GM19463 (cell line): ENCODE measurements at regions not wholly inside any gene's neighbourhood (a gene's known extent, or its start where the extent isn't known, plus 50 kb on each side); places are given as distances from the start of the nearest gene placed in this dataset.

Experiments
- ATAC-seq: cut with Tn5 transposase; IDR thresholded peaks from one replicate; pipeline ENCODE4 v1.9.1; 2021; ENCODE audit warnings: mild to moderate bottlenecking, moderate library complexity; ENCODE audit not compliant: unreplicated experiment

DNA sequence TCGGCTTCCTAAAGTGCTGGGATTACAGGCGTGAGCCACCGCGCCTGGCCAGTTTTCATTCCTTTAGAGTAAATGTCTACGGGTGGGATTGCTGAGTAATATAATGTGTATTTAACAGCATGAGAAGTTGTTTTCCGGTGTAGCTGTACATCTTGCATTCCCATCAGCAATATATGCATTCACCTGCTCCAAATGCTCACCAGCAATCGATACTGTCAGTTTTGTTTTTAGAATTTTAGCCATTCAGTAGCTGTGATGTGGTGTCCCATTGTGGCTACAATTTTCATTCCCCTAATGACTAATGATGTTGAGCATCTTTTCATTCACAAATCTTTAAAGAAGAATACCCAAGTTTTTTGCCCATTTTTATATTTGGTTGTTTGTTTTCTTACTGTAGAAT lies 134.8 kb upstream of the RGMA start:
- peak; percentile 48 for ATAC-seq

DNA sequence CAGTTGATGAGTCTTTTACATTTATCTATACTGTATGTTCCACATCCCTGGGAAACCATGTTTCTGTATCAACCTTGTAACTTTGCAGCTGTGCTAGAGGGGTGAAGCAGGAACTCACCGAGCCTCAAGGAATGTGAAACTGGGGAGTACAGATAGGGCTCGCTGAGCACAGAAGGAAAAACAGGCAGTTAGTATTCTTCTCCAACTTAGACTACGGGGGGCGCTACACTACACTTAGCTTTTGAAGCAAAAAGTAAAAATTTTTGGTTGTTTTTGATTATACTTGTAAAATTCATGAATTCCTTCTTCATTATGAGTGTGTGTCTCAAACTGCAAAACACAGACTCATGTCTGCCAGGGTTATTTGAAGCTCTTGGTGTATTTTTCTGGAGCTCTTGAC lies 132.7 kb upstream of the RGMA start:
- no peak for ATAC-seq

DNA sequence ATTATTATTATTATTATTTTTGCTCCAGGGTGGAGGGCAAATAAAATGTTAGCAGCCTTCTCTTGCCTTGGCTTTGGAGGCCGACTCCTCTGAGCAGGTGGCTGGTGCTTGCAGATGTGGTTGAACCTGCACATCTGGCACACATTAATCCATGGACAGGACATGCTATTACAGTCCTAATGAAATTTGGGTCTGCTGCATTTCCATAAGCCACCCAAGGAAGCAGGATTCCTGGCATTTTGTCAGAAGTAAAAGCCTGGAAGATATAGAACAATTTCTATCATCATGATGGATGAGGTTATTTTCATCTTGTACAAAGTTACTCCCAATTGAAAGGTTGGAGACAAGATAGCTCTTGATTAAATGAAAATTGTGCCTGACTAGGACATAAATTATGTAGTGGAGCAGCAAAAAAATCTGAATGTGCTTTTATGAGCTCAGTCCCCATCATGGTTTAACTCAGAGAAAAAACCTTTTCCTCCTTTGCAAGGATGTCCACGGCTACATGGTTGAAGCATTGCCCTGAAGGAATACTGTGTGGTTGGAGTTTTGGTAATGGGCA lies 130.9 kb upstream of the RGMA start:
- ATAC-seq, result no peak

GRCh38 chr15:93217343-93217742 lies 128.3 kb upstream of the RGMA start:
- ATAC-seq, result no peak

- ATAC-seq, result no peak
Measured at GRCh38 chr15:93214106-93214505, 125.1 kb upstream of the RGMA start.

GRCh38 chr15:93213281-93213680 lies 124.3 kb upstream of the RGMA start:
- ATAC-seq, result no peak

GRCh38 chr15:93212578-93212977 lies 123.6 kb upstream of the RGMA start:
- no peak for ATAC-seq

GRCh38 chr15:93210995-93211394 lies 122.0 kb upstream of the RGMA start:
- no peak for ATAC-seq

DNA sequence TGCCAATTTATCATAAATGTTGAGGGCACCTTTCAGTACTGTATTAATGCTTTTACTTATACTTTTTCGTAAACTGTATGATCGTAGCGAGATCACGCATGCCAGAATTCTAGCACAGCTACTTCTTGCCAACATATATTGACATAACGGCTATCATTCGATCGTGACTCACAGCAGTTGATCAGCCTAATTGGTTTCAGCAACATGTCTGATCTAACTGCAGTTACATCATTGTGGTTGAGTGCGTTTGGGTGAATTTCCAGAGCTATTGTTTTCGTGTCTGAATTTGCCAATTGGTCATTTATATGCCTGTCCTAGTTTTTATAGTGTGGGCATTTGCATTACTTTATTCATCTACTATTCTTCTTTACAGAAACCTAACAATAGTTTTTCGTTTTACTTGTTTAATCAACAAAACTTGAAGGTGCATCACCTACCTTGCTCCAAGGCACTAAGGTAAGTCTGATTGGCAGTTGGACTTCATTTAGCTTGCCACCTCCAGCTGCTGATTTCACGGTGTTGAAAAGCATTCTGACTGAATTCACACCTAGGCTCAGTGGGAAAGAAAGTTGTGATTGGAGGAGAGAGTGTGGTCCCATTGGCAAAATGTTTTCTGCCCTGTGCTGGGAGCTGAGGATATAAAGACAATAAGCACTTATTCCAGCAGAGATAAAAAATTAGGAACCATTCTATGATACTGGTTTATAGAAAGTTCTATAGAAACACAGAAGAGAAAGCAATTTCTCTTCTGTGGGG lies 120.9 kb upstream of the RGMA start:
- no peak for ATAC-seq

DNA sequence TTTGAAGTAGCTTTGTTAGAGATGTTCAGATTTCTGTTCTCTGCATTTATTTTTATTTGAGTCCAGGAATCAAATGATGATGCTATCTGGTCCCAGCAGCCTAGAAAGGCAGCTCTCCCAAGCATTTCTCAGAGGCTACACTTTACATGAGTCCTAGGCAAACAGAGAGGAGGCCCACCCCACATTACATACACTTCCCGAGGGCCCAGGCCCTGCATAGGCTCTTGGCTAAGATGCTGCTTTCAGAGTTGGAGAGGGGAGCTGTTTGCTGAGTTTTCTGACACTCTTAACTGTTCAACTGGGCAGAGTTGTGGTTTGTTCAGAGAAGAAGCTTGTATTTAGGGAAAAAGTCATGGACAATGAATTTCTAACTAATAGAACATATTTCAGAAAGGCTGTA lies 117.9 kb upstream of the RGMA start:
- ATAC-seq, result no peak

DNA sequence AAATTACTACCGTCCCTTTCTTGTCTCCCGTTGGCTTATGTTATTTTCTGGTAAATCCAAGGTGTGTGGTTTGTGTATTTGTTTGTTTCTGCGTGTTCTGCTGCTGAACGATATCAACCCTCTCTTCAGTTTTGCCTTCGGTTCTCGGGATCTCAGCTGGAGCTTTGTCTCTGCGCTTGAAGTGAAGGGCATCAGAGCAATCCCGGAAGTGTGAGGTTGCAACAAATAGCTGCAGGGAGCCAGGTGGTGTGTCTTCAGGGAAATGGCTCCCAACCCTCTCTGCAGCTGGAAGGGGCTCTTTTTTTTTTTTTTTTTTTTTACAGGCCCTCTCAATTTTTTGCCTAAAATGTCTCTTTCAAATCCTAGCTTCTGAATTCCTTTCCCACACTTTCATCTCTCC lies 116.4 kb upstream of the RGMA start:
- no peak for ATAC-seq

- ATAC-seq, result no peak
Measured at GRCh38 chr15:93203036-93203435, 114.0 kb upstream of the RGMA start.

- ATAC-seq, result no peak
Measured at GRCh38 chr15:93202405-93202804, 113.4 kb upstream of the RGMA start.

DNA sequence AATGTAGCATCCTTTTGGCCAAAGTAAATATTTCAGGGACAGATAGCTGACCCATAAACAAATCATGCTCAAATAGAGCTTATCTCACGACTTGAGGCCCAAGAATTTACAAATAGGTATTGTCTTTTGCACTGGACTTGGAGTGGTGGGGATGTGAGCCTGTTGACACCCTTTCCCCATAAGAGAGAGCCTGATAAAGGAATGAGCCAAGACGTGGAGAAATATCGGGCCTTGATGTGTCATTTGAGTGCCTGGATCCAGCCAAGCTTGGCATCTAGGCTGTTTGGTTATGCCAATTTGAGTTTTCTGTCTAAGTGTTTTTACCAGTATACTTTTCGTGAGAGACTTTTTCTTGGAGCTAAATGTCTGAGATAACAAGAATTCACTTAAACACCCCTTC lies 112.9 kb upstream of the RGMA start:
- no peak for ATAC-seq

DNA sequence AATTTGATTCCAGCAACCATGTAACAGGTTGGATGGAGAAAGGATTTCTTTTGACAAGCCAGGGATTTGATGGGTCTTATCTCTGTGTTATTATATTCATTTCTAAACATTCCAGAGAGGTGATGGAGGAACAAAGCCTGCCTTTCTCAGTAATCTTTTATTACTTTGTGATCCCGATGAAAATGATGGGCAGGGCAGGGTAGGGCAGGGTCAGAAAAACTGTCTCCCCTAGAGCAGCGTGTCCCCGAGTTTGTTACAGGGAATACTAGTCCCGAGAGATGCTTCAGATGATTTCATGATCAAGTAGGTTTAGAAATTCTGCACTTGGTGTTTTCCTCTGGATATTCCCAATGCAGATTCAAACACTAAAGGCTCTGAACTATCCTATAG lies 111.8 kb upstream of the RGMA start:
- ATAC-seq, result no peak

DNA sequence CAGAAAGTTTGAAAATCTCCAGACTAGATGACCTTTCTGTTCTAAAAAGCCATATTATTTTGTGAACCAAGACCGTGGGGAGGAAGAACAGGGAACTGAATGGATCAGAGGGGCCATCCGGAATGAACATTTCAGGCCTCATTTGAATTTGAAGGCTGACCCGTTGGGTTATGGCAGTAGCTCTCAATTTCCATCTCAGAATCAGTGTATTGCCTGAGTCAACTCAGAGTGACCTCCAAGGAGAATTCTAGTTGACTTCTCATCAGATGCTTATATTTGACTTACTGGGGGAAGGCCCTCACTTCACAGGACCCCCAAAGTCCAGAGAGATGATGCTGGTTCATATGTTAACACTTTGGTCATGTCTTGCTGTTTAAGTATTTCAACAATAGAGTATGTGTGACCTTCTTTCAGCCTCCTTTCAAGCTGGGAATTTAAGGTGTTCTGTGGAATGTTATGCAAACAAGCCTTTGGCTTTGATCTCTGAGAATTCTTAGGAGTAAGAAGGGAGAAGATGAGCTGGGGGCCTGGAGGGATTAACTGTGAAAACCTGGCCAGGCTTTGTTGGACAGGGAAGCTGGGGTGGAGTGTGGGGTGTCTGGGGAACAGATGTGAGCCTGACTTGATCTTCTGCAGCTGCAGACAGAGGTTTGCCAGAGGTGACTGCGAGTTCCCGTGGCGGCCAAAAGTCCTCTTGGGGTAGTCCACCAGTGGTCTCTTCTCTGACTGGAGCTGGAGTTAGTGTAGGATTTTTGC lies 111.2 kb upstream of the RGMA start:
- no peak for ATAC-seq

DNA sequence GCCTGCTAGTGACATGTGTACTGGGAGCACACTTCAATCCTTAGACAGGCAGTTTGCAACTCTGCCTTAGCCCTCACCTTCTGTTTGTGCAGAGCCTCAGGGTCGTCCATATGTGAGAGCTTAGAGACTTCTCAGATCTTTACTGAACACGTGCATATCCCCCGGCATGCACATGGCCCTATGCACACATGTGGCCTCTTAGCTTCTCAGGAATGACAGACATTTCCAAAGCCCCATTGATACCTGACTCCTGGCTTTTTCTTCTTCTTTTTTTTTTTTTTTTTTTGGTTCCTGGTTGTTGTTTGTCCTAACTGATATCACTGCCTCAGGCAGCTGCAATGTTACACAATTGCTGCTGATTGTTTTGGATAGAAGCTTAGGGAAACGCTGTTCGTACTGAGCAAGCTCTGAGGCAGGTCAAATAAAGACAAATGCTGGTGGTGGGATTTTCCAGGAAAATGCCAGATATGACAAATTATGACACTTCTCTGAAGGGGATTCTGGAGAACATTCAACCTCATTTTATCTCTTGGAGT lies 107.2 kb upstream of the RGMA start:
- ATAC-seq, result no peak

- no peak for ATAC-seq
Measured at GRCh38 chr15:93195109-93195508, 106.1 kb upstream of the RGMA start.

DNA sequence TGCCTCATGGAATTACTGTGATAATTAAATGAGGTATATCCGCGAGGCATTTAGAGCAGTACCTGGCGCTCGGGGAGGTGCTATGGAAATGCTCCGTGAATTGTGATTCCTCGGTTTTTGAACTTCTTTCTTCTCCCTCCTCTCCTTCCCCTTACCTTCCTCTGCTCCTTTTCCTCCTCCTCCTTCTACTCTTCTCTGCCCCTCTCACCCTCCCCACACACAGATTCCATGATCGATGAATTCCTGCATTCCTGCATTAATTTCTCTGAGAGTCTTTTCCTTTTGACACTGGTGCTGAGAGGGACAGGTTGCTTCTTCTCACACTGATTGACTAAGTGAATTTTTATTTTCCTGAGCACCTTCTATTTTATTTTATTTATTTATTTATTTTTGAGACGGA lies 101.2 kb upstream of the RGMA start:
- no peak for ATAC-seq

GRCh38 chr15:93189561-93189960 lies 100.5 kb upstream of the RGMA start:
- no peak for ATAC-seq

GRCh38 chr15:93188236-93188635 lies 99.2 kb upstream of the RGMA start:
- ATAC-seq, result no peak

GRCh38 chr15:93185796-93186195 lies 96.8 kb upstream of the RGMA start:
- ATAC-seq, result no peak
